Liver (tissue), 8 donors: ENCODE measurements at regions not wholly inside any gene's neighbourhood (a gene's known extent, or its start where the extent isn't known, plus 50 kb on each side); places are given as distances from the start of the nearest gene placed in this dataset.

ENCODE experiments used
- DNase-seq: peaks from one replicate; pipeline ENCODE4 v3.0.0-alpha.2; 2017; ENCODE audit warnings: low spot score
- H3K27ac ChIP-seq, 2 donors: one replicate each; pipeline ENCODE4 v1.7.0; 2013; ENCODE audit warnings: inconsistent platforms in 2 of 2, low read length in 2 of 2, control low read depth in 1 of 2, low read depth in 1 of 2, mild to moderate bottlenecking in 1 of 2
- H3K27me3 ChIP-seq, 4 donors: one replicate each; pipeline versions ENCODE4 v1.6.1 to v1.7.0; 2013; ENCODE audit warnings: low read length in 3 of 4, inconsistent platforms in 1 of 4, mild to moderate bottlenecking in 1 of 4, moderate library complexity in 1 of 4; ENCODE audit not compliant: control insufficient read depth in 4 of 4, insufficient read depth in 4 of 4
- H3K36me3 ChIP-seq, 4 donors: one replicate each; pipeline versions ENCODE4 v1.6.1 to v1.7.0; 2013; ENCODE audit warnings: low read length in 3 of 4, mild to moderate bottlenecking in 3 of 4, low read depth in 1 of 4, moderate library complexity in 1 of 4; ENCODE audit not compliant: control insufficient read depth in 4 of 4, insufficient read depth in 3 of 4
- H3K4me1 ChIP-seq, 4 donors: one replicate each; pipeline versions ENCODE4 v1.6.1 to v1.7.0; 2013; ENCODE audit warnings: low read length in 3 of 4, mild to moderate bottlenecking in 3 of 4, moderate library complexity in 1 of 4; ENCODE audit not compliant: control insufficient read depth in 4 of 4, insufficient read depth in 4 of 4
- H3K4me3 ChIP-seq, 3 donors: one replicate each; pipeline versions ENCODE4 v1.6.1 to v1.7.0; 2013; ENCODE audit warnings: low read length in 3 of 3, control low read depth in 1 of 3, low read depth in 1 of 3, mild to moderate bottlenecking in 1 of 3
- H3K9ac ChIP-seq, 2 donors: one replicate each; pipeline ENCODE4 v1.7.0; 2013; ENCODE audit warnings: low read length in 2 of 2, mild to moderate bottlenecking in 2 of 2, moderate library complexity in 2 of 2, control low read depth in 1 of 2, low read depth in 1 of 2
- H3K9me3 ChIP-seq, 4 donors: one replicate each; pipeline versions ENCODE4 v1.6.1 to v1.7.0; 2013; ENCODE audit warnings: low read length in 3 of 4; ENCODE audit not compliant: control insufficient read depth in 4 of 4
- ATF3 ChIP-seq: IDR thresholded peaks from 2 replicates; pipeline ENCODE4 v1.6.1; 2016; ENCODE audit warnings: antibody characterized with exemption
- CTCF ChIP-seq: fragments of 150-350 bp; IDR thresholded peaks from 2 replicates; pipeline ENCODE4 v1.5.1; 2017; ENCODE audit warnings: improper control_type of control experiment, low read depth, low read length; ENCODE audit not compliant: missing input control
- EGR1 ChIP-seq, 2 donors: IDR thresholded peaks; 2 replicates each; pipeline ENCODE4 v1.6.1; 2016 to 2018; ENCODE audit warnings: antibody characterized with exemption in 2 of 2, low read depth in 2 of 2
- FOXA1 ChIP-seq: IDR thresholded peaks from 2 replicates; pipeline ENCODE4 v1.6.1; 2016; ENCODE audit warnings: antibody characterized with exemption
- HNF4A ChIP-seq, 2 donors: conservative IDR thresholded peaks; 2 replicates each; pipeline ENCODE4 v1.6.1; 2016; ENCODE audit warnings: antibody characterized with exemption in 2 of 2, mild to moderate bottlenecking in 2 of 2
- HNF4G ChIP-seq: IDR thresholded peaks from 2 replicates; pipeline ENCODE4 v1.6.1; 2016; ENCODE audit warnings: antibody characterized with exemption
- JUND ChIP-seq, 2 donors: IDR thresholded peaks; 2 replicates each; pipeline ENCODE4 v1.6.1; 2016; ENCODE audit warnings: antibody characterized with exemption in 2 of 2
- MAX ChIP-seq: IDR thresholded peaks from 2 replicates; pipeline ENCODE4 v1.6.1; 2016; ENCODE audit warnings: antibody characterized with exemption
- NR2F2 ChIP-seq: IDR thresholded peaks from 2 replicates; pipeline ENCODE4 v1.6.1; 2016; ENCODE audit warnings: antibody characterized with exemption
- RAD21 ChIP-seq, 2 donors: IDR thresholded peaks; 2 replicates each; pipeline ENCODE4 v1.6.1; 2016; ENCODE audit warnings: antibody characterized with exemption in 2 of 2, mild to moderate bottlenecking in 2 of 2
- REST ChIP-seq: IDR thresholded peaks from 2 replicates; pipeline ENCODE4 v1.6.1; 2016; ENCODE audit warnings: antibody characterized with exemption, mild to moderate bottlenecking
- RXRA ChIP-seq, 2 donors: IDR thresholded peaks; 2 replicates each; pipeline ENCODE4 v1.6.1; 2017 to 2018; ENCODE audit warnings: antibody characterized with exemption in 2 of 2, mild to moderate bottlenecking in 1 of 2
- SP1 ChIP-seq: IDR thresholded peaks from 2 replicates; pipeline ENCODE4 v1.6.1; 2018; ENCODE audit warnings: antibody characterized with exemption, mild to moderate bottlenecking
- TAF1 ChIP-seq: conservative IDR thresholded peaks from 2 replicates; pipeline ENCODE4 v1.6.1; 2016; ENCODE audit warnings: antibody characterized with exemption, mild to moderate bottlenecking
- YY1 ChIP-seq: IDR thresholded peaks from 2 replicates; pipeline ENCODE4 v1.6.1; 2016; ENCODE audit warnings: antibody characterized with exemption, mild to moderate bottlenecking
- ZBTB33 ChIP-seq: IDR thresholded peaks from 2 replicates; pipeline ENCODE4 v1.6.1; 2016; ENCODE audit warnings: antibody characterized with exemption
- WGBS: extraction: QIAGEN DNeasy Blood & Tissue Kit; methylation state at CpG from one replicate; pipeline ENCODE4 v1.1.7; 2013; 5-methylcytosine and 5-hydroxymethylcytosine counted together
- donor health status: healthy.
- donor health status: healthy.
- donor health status: healthy.
- donor health status: healthy.
- donor health status: healthy.

- TF ChIP-seq TAF1 (no peak), ATF3 (no peak), CTCF (no peak), YY1 (no peak), MAX (no peak), RXRA (IDR thresholded peaks at IDR 0.05) (no peak), FOXA1 (no peak), SP1 (no peak), RAD21 (IDR thresholded peaks at IDR 0.05) (no peak), JUND (IDR thresholded peaks at IDR 0.05) (no peak), HNF4G (no peak), HNF4A (conservative IDR thresholded peaks at IDR 0.05) (no peak), ZBTB33 (no peak), REST (no peak)
These were observed 317.3 kb downstream of the PPP1R2C start for GRCh38 chrX:42460706-42461105.

GRCh38 chrX:42459735-42460134 lies 318.2 kb downstream of the PPP1R2C start:
- no peaks in the 10 kb centered on the region for H3K9me3 ChIP-seq
- H3K4me3 ChIP-seq, result no peak overlapping the region
- H3K27me3 ChIP-seq, result no peaks in the 10 kb centered on the region
- no peaks in the 10 kb centered on the region for H3K36me3 ChIP-seq
- no peak overlapping the region for H3K9ac ChIP-seq
- DNase-seq, result no peak
- H3K4me1 ChIP-seq, result no peaks in the 10 kb centered on the region
- no peak overlapping the region for H3K27ac ChIP-seq
- TF ChIP-seq HNF4A (conservative IDR thresholded peaks at IDR 0.05), result no peak
- TF ChIP-seq CTCF, result no peak
- TF ChIP-seq TAF1, result no peak
- no peak for TF ChIP-seq HNF4G
- no peak for TF ChIP-seq JUND (IDR thresholded peaks at IDR 0.05)
- TF ChIP-seq RAD21 (IDR thresholded peaks at IDR 0.05), result no peak
- no peak for TF ChIP-seq FOXA1
- no peak for TF ChIP-seq EGR1 (IDR thresholded peaks at IDR 0.05; ENCODE audit: low read depth in 2 of 2)
- no peak for TF ChIP-seq RXRA (IDR thresholded peaks at IDR 0.05)
- no peak for TF ChIP-seq YY1
- TF ChIP-seq NR2F2, result no peak
- no peak for TF ChIP-seq REST
- no peak for TF ChIP-seq MAX

More at GRCh38 chrX:42460706-42461105, 317.3 kb downstream of the PPP1R2C start:
- Histone ChIP-seq H3K9ac (no peak overlapping the region), H3K27ac (no peak overlapping the region), H3K9me3 (no peaks in the 10 kb centered on the region), H3K4me1 (no peaks in the 10 kb centered on the region), H3K27me3 (no peaks in the 10 kb centered on the region), H3K4me3 (no peak overlapping the region), H3K36me3 (no peaks in the 10 kb centered on the region)
- 95% methylated on average over 4 of the region's 4 CpGs for WGBS
- DNase-seq, result no peak
